HG03135 (cell line): ENCODE measurements at regions not wholly inside any gene's neighbourhood (a gene's known extent, or its start where the extent isn't known, plus 50 kb on each side); places are given as distances from the start of the nearest gene placed in this dataset.

ENCODE experiments used
- ATAC-seq: cut with Tn5 transposase; IDR thresholded peaks from one replicate; pipeline ENCODE4 v1.9.1; 2021; ENCODE audit warnings: mild to moderate bottlenecking, moderate library complexity; ENCODE audit not compliant: unreplicated experiment

- ATAC-seq: no peak
Observed at GRCh38 chr4:181646864-181647263, 596.3 kb upstream of the TENM3 start.

- ATAC-seq: no peak
Observed at GRCh38 chr4:181647396-181648147, 595.6 kb upstream of the TENM3 start.

- no peak for ATAC-seq
Observed at GRCh38 chr4:181650033-181650825, 593.0 kb upstream of the TENM3 start.

GRCh38 chr4:181656748-181657147 is 586.5 kb upstream of the TENM3 start:
- no peak for ATAC-seq

GRCh38 chr4:181659202-181659601 is 584.0 kb upstream of the TENM3 start:
- no peak for ATAC-seq

- no peak for ATAC-seq
Observed at GRCh38 chr4:181659876-181660275, 583.3 kb upstream of the TENM3 start.

GRCh38 chr4:181661090-181661489 is 582.1 kb upstream of the TENM3 start:
- ATAC-seq: no peak

- ATAC-seq: no peak
Observed at GRCh38 chr4:181661923-181662322, 581.3 kb upstream of the TENM3 start.

- ATAC-seq: no peak
Observed at GRCh38 chr4:181662383-181662782, 580.8 kb upstream of the TENM3 start.

GRCh38 chr4:181670506-181670905 is 572.7 kb upstream of the TENM3 start:
- ATAC-seq: no peak

GRCh38 chr4:181671672-181672071 is 571.5 kb upstream of the TENM3 start:
- no peak for ATAC-seq

GRCh38 chr4:181672751-181673150 is 570.5 kb upstream of the TENM3 start:
- no peak for ATAC-seq

- ATAC-seq: no peak
Observed at GRCh38 chr4:181674315-181674875, 568.8 kb upstream of the TENM3 start.

GRCh38 chr4:181676546-181676945 is 566.7 kb upstream of the TENM3 start:
- no peak for ATAC-seq

GRCh38 chr4:181677201-181677600 is 566.0 kb upstream of the TENM3 start:
- no peak for ATAC-seq

GRCh38 chr4:181677621-181678020 is 565.6 kb upstream of the TENM3 start:
- no peak for ATAC-seq

GRCh38 chr4:181679754-181680153 is 563.4 kb upstream of the TENM3 start:
- no peak for ATAC-seq

GRCh38 chr4:181682367-181683047 is 560.7 kb upstream of the TENM3 start:
- ATAC-seq: no peak

- ATAC-seq: no peak
Observed at GRCh38 chr4:181684310-181684709, 558.9 kb upstream of the TENM3 start.

GRCh38 chr4:181685461-181685860 is 557.7 kb upstream of the TENM3 start:
- ATAC-seq: no peak

GRCh38 chr4:181685911-181686310 is 557.3 kb upstream of the TENM3 start:
- no peak for ATAC-seq
